ENCODE measurements at regions not wholly inside any gene's neighbourhood (a gene's known extent, or its start where the extent isn't known, plus 50 kb on each side); places are given as distances from the start of the nearest gene placed in this dataset.

GRCh38 chr14:80146941-80147340 lies 64.4 kb downstream of the DIO2 start:
- no peak overlapping the region for H3K27ac ChIP-seq (ENCODE audit: low read length)
- DNase-seq: no peak
- H3K9ac ChIP-seq (ENCODE audit: low read length): no peak overlapping the region
- H3K4me2 ChIP-seq (ENCODE audit: low read depth, low read length): no peak overlapping the region
- H3K9me2 ChIP-seq (replicated peaks; ENCODE audit: insufficient read depth, low read length): no peaks in the 10 kb centered on the region
- no peaks in the 10 kb centered on the region for H3K79me2 ChIP-seq (ENCODE audit: low read length)
- no peaks in the 10 kb centered on the region for H3K27me3 ChIP-seq (replicated peaks; ENCODE audit: insufficient read depth, low read length)
- no peaks in the 10 kb centered on the region for H3K9me3 ChIP-seq (replicated peaks; ENCODE audit: insufficient read depth, low read length)
- TF ChIP-seq EZH2 (optimal IDR thresholded peaks at IDR 0.05; ENCODE audit: low read depth, low read length): no peak
- no peak for TF ChIP-seq CTCF (IDR thresholded peaks at IDR 0.05; ENCODE audit: low read length)
- no peak for TF ChIP-seq EZH2phosphoT487 (IDR thresholded peaks at IDR 0.05; ENCODE audit: low read length)
- no peaks in the 10 kb centered on the region for H3K36me3 ChIP-seq (replicated peaks; ENCODE audit: insufficient read depth, low read length)
- H3K4me1 ChIP-seq (ENCODE audit: low read length): no peaks in the 10 kb centered on the region
- H4K20me1 ChIP-seq (ENCODE audit: insufficient read depth, low read length): no peaks in the 10 kb centered on the region
- no peak overlapping the region for H2AFZ ChIP-seq (ENCODE audit: low read length)
- H3F3A ChIP-seq (ENCODE audit: insufficient read depth, low read length): no peaks in the 10 kb centered on the region
- no peak overlapping the region for H3K4me3 ChIP-seq (ENCODE audit: low read length)

GRCh38 chr14:80136358-80136757 lies 74.9 kb downstream of the DIO2 start:
- H3K9me3 ChIP-seq (replicated peaks; ENCODE audit: insufficient read depth, low read length): no peaks in the 10 kb centered on the region
- H3K36me3 ChIP-seq (replicated peaks; ENCODE audit: insufficient read depth, low read length): no peaks in the 10 kb centered on the region

GRCh38 chr14:80135305-80136088 lies 75.8 kb downstream of the DIO2 start:
- Histone ChIP-seq H3K4me2 (ENCODE audit: low read depth, low read length) (no peak overlapping the region), H3K9me3 (replicated peaks; ENCODE audit: insufficient read depth, low read length) (no peaks in the 10 kb centered on the region), H3K36me3 (replicated peaks; ENCODE audit: insufficient read depth, low read length) (no peaks in the 10 kb centered on the region), H3K27me3 (replicated peaks; ENCODE audit: insufficient read depth, low read length) (no peaks in the 10 kb centered on the region), H3K79me2 (ENCODE audit: low read length) (no peaks in the 10 kb centered on the region), H3K27ac (ENCODE audit: low read length) (no peak overlapping the region), H4K20me1 (ENCODE audit: insufficient read depth, low read length) (no peaks in the 10 kb centered on the region), H3K4me3 (ENCODE audit: low read length) (no peak overlapping the region), H3K9me2 (replicated peaks; ENCODE audit: insufficient read depth, low read length) (no peaks in the 10 kb centered on the region), H3K4me1 (ENCODE audit: low read length) (no peaks in the 10 kb centered on the region), H2AFZ (ENCODE audit: low read length) (no peak overlapping the region), H3F3A (ENCODE audit: insufficient read depth, low read length) (no peaks in the 10 kb centered on the region), H3K9ac (ENCODE audit: low read length) (no peak overlapping the region)
- no peak for DNase-seq
- TF ChIP-seq EZH2phosphoT487 (IDR thresholded peaks at IDR 0.05; ENCODE audit: low read length) (no peak), CTCF (IDR thresholded peaks at IDR 0.05; ENCODE audit: low read length) (no peak), EZH2 (optimal IDR thresholded peaks at IDR 0.05; ENCODE audit: low read depth, low read length) (no peak)

More at GRCh38 chr14:80136358-80136757, 74.9 kb downstream of the DIO2 start:
- H3F3A ChIP-seq (ENCODE audit: insufficient read depth, low read length): no peaks in the 10 kb centered on the region
- no peak overlapping the region for H3K9ac ChIP-seq (ENCODE audit: low read length)
- H3K4me3 ChIP-seq (ENCODE audit: low read length): no peak overlapping the region
- H4K20me1 ChIP-seq (ENCODE audit: insufficient read depth, low read length): no peaks in the 10 kb centered on the region
- no peak for TF ChIP-seq EZH2 (optimal IDR thresholded peaks at IDR 0.05; ENCODE audit: low read depth, low read length)
- TF ChIP-seq EZH2phosphoT487 (IDR thresholded peaks at IDR 0.05; ENCODE audit: low read length): no peak
- TF ChIP-seq CTCF (IDR thresholded peaks at IDR 0.05; ENCODE audit: low read length): no peak
- no peak overlapping the region for H3K27ac ChIP-seq (ENCODE audit: low read length)
- H3K4me1 ChIP-seq (ENCODE audit: low read length): no peaks in the 10 kb centered on the region
- no peak for DNase-seq
- H3K9me2 ChIP-seq (replicated peaks; ENCODE audit: insufficient read depth, low read length): no peaks in the 10 kb centered on the region
- H3K79me2 ChIP-seq (ENCODE audit: low read length): no peaks in the 10 kb centered on the region
- H2AFZ ChIP-seq (ENCODE audit: low read length): no peak overlapping the region
- no peak overlapping the region for H3K4me2 ChIP-seq (ENCODE audit: low read depth, low read length)
- no peaks in the 10 kb centered on the region for H3K27me3 ChIP-seq (replicated peaks; ENCODE audit: insufficient read depth, low read length)
